ENCODE measurements at regions not wholly inside any gene's neighbourhood (a gene's known extent, or its start where the extent isn't known, plus 50 kb on each side); places are given as distances from the start of the nearest gene placed in this dataset.
A peak's percentile ranks its signal among the peaks of the same experiment; 100 is the strongest.

GRCh38 chr4:126207910-126208309 lies 893.2 kb downstream of the FAT4 start:
- in situ Hi-C loops (cut with MboI; ENCODE audit: low pct_unique_long_range_greater_than_20kb, low sequenced_read_pairs), result no loop called here
- no peak for DNase-seq

DNA sequence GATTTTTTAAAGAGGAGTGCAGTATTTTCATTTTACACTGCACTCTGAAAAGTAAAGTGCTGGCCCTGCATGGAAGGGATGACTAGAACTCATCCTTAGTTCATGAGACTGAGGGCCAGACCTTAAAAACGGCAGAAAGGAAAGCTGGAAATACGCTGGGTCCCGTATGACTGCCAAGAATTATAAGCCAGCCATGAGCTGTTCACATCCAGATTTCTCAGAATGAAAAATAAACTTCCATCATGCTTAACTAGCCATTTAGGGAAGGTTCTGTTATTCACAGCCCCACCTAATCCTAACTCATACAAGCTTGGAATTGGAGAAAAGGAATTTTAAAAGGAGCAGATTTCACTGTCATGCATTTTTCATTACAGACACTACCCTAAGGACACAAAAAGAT lies 894.4 kb downstream of the FAT4 start:
- DNase-seq, result no peak
- in situ Hi-C loops (cut with MboI; ENCODE audit: low pct_unique_long_range_greater_than_20kb, low sequenced_read_pairs), result no loop called here

- in situ Hi-C loops (cut with MboI; ENCODE audit: low pct_unique_long_range_greater_than_20kb, low sequenced_read_pairs), result no loop called here
- no peak for DNase-seq
These were observed 899.2 kb downstream of the FAT4 start for GRCh38 chr4:126213996-126214395.

DNA sequence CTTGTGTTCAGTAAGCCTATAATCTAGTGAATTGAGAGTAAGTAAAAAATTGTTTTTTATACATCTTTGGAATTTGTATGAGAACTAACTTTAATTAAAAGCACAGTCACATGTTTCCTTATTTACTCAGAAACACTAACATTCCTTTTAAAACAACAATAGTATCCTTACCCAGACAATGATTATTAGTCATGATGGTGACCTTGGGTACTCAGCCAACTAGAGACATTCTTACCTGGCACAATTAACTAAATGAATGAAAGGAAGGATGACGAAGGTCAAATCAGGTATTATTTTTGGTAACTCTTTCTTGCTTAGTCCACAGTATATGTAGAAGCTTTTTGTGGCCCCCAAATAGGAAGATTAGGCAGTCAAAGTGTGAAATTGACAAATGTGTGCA lies 901.0 kb downstream of the FAT4 start:
- in situ Hi-C loops (cut with MboI; ENCODE audit: low pct_unique_long_range_greater_than_20kb, low sequenced_read_pairs), result no loop called here
- no peak for DNase-seq

DNA sequence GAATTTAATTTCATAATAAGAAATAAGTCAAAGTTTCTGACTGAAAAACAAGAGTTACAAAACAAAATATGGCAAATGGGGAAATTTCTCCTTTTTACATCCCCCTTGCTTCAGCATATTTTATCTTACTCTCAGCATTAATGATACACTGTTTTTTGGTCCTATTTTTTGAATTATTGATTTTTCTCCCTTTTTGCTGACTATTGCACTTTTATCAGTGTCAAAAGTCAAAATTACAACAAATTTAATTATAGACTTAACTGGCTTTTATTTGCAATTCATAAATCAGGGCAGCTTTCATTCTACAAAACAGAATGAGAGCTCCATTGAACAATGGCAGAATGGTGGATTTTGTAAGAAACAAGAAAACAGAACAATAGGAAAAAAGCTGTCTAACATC lies 901.9 kb downstream of the FAT4 start:
- in situ Hi-C loops (cut with MboI; ENCODE audit: low pct_unique_long_range_greater_than_20kb, low sequenced_read_pairs), result no loop called here
- DNase-seq, result no peak

GRCh38 chr4:126221282-126221681 lies 906.5 kb downstream of the FAT4 start:
- in situ Hi-C loops (cut with MboI; ENCODE audit: low pct_unique_long_range_greater_than_20kb, low sequenced_read_pairs), result no loop called here

GRCh38 chr4:126221717-126222340 lies 907.1 kb downstream of the FAT4 start:
- no peak for DNase-seq
- in situ Hi-C loops (cut with MboI; ENCODE audit: low pct_unique_long_range_greater_than_20kb, low sequenced_read_pairs), result no loop called here

More at GRCh38 chr4:126221282-126221681, 906.5 kb downstream of the FAT4 start:
- DNase-seq, result no peak

DNA sequence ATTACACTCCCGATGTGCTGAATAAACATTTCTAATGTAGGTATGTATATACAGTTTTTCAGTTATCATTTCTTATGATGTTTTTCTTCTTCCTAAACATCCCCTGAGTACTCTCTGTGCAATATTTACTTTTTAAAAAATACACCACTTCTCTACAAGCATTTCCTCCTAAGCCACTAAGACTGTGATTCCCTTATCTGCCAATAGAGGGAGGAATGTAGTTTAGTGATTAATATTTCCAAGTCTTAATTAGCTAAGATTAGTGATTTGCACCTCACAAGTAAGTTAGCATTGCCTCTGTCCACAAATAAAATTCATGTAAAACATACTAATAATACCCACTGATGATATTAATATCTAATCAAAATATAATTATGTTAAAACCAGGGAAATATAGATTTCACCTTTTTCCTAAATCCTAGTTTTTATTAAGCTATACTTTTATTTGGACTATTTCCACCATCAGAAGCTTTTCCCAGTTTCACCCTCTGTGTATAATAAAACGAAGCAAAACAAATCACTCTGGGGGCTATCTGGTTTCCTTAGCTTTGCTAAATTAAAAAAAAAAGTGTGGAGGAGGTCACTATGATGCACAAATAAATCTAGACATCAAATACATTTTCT lies 909.1 kb downstream of the FAT4 start:
- DNase-seq, result peak; percentile 25
- in situ Hi-C loops (cut with MboI; ENCODE audit: low pct_unique_long_range_greater_than_20kb, low sequenced_read_pairs), result no loop called here

DNA sequence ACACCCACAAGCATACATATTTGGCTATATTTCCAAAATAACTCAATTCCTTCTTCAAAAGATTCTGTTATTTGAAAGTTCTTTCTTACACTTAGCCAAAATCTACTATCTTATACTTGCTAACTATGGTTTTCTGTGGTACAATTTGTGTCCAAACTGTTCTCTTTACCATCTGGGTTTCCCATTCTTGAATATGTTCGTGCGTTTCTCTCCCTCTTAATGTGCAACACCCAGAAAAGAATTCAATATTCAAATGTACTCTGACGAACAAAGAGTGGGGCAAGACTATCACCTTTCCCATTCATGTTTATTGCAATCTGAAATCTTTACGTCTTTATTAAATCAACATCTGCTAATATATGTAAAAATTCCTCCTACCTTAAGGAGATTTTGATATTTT lies 912.7 kb downstream of the FAT4 start:
- in situ Hi-C loops (cut with MboI; ENCODE audit: low pct_unique_long_range_greater_than_20kb, low sequenced_read_pairs), result no loop called here
- no peak for DNase-seq

- no peak for DNase-seq
- in situ Hi-C loops (cut with MboI; ENCODE audit: low pct_unique_long_range_greater_than_20kb, low sequenced_read_pairs), result no loop called here
These were observed 915.5 kb downstream of the FAT4 start for GRCh38 chr4:126230269-126230668.

- in situ Hi-C loops (cut with MboI; ENCODE audit: low pct_unique_long_range_greater_than_20kb, low sequenced_read_pairs), result no loop called here
- DNase-seq, result no peak
These were observed 918.7 kb downstream of the FAT4 start for GRCh38 chr4:126233483-126233882.

DNA sequence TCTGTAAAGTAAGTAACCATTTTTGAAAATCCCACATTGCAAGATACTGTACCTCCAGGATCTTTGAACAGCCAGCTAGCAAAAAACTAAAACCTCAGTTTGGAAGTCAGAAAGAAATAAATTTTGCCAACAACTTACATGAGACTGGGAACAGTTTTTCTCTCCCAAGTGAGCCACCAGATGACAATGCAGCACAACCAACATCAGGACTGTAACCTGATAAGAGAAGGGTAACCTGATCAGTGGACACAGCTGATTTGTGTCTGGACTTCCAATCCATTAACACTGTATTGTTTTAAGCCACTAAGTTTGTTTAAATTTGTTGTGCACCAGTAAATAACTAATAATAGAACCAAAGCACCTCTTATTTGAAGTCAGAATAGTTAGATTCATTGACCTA lies 923.3 kb downstream of the FAT4 start:
- no peak for DNase-seq
- in situ Hi-C loops (cut with MboI; ENCODE audit: low pct_unique_long_range_greater_than_20kb, low sequenced_read_pairs), result no loop called here

GRCh38 chr4:126241634-126242033 lies 926.9 kb downstream of the FAT4 start:
- in situ Hi-C loops (cut with MboI; ENCODE audit: low pct_unique_long_range_greater_than_20kb, low sequenced_read_pairs), result no loop called here
- no peak for DNase-seq

DNA sequence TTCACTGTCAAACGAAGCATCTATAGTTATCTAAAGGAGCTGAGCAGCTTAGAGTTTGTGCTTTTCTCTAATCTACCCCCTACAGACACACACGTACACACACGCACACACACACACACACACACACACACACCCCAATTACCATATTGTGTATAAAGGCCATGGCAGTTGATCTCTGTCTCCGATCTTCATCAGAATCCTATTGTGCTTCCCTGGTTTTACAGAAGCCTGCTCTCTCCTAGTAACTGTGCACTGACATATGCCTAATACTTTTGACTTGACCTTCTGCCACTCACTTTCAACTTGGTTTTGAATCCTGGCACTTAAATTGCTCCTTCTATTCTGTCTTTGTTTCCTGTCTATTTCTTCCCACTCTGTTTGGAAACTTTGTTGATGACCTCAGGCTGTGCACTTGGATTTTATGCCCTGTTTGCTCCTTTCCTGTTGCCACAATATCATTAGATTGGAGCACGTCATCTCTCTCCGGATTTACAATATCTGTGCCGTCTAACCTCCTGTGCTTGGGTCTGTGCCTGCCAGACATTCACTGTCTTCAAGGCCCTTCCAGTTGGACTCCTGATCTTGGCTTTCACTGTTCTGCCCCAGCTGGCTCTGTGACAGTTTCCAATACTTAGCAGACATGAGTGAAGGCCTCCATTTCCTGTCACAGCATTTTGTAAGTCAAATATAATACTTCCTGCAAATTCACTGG lies 928.1 kb downstream of the FAT4 start:
- DNase-seq, result no peak
- in situ Hi-C loops (cut with MboI; ENCODE audit: low pct_unique_long_range_greater_than_20kb, low sequenced_read_pairs), result no loop called here

DNA sequence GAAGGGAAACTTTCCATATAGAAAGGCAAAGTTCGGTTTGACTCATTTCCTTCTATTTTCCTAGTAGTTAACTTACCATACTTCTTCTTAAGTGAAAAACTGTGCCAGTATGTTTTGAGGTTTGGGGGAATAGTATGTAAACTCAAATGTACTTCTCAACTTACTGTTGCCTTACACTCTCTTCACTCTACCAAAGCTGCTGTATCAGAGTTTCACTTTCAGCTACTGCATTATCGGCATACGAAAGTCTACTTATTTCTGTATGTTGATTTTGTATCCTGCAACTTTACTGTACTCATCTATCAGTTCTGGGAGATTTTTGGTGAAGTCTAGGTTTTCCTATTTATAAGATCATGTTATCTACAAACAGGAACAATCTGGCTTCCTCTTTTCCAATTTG lies 932.7 kb downstream of the FAT4 start:
- in situ Hi-C loops (cut with MboI; ENCODE audit: low pct_unique_long_range_greater_than_20kb, low sequenced_read_pairs), result no loop called here
- no peak for DNase-seq

GRCh38 chr4:126250006-126250405 lies 935.3 kb downstream of the FAT4 start:
- in situ Hi-C loops (cut with MboI; ENCODE audit: low pct_unique_long_range_greater_than_20kb, low sequenced_read_pairs), result no loop called here
- DNase-seq, result no peak

- in situ Hi-C loops (cut with MboI; ENCODE audit: low pct_unique_long_range_greater_than_20kb, low sequenced_read_pairs), result no loop called here
- DNase-seq, result no peak
These were observed 936.4 kb downstream of the FAT4 start for GRCh38 chr4:126251169-126251568.

- DNase-seq, result no peak
- in situ Hi-C loops (cut with MboI; ENCODE audit: low pct_unique_long_range_greater_than_20kb, low sequenced_read_pairs), result no loop called here
These were observed 947.9 kb downstream of the FAT4 start for GRCh38 chr4:126262665-126263064.

- no peak for DNase-seq
- in situ Hi-C loops (cut with MboI; ENCODE audit: low pct_unique_long_range_greater_than_20kb, low sequenced_read_pairs), result no loop called here
These were observed 950.1 kb downstream of the FAT4 start for GRCh38 chr4:126264839-126265238.

GRCh38 chr4:126265888-126266287 lies 951.1 kb downstream of the FAT4 start:
- in situ Hi-C loops (cut with MboI; ENCODE audit: low pct_unique_long_range_greater_than_20kb, low sequenced_read_pairs), result no loop called here
- no peak for DNase-seq

DNA sequence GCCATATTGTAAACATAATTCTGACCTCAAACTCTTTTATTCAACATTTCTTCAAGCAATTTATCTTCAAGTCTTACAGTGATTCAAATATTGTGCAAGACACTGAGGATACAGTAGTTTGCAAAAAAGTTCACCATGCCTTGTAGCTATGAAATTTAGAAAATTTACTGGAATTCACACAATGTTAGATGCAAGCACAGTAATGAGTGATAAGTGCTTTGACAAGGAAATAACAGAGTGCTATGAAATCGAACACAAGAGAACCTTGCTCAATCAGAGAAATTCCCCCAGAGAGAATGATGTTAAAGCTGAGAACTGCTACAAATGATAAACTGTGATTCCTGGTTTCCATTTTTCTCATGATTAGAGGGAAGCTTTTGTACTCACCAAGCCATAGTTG lies 952.9 kb downstream of the FAT4 start:
- in situ Hi-C loops (cut with MboI; ENCODE audit: low pct_unique_long_range_greater_than_20kb, low sequenced_read_pairs), result no loop called here
- DNase-seq, result no peak
